HG03097 (cell line): ENCODE measurements at regions not wholly inside any gene's neighbourhood (a gene's known extent, or its start where the extent isn't known, plus 50 kb on each side); places are given as distances from the start of the nearest gene placed in this dataset.

Source experiments
- ATAC-seq: cut with Tn5 transposase; IDR thresholded peaks from one replicate; pipeline ENCODE4 v1.9.1; 2021; ENCODE audit not compliant: unreplicated experiment, low FRiP score

- no peak for ATAC-seq
Observed at GRCh38 chr2:16085073-16085472, 144.7 kb downstream of the MYCN start.

DNA sequence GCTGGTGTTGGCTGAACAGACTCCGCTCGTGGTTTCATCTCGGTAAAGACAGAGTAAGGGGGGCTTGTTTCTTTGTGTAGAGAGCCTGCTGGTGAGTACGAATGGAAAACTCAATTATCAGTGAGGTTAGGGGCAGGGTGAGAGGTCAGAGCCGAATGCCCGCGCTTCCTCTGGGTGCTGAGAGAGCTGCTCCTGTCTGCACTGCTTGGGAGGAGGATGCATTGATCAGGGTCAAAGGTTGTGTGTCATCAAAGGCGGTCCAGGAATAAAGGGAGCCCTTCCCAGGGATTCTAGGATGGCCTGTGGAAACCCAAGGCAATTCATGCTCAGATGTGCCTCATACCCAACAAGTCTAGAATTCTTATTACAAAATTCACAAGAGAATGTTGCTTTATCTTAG is 143.9 kb downstream of the MYCN start:
- ATAC-seq: no peak

- no peak for ATAC-seq
Observed at GRCh38 chr2:16082276-16082675, 141.9 kb downstream of the MYCN start.

DNA sequence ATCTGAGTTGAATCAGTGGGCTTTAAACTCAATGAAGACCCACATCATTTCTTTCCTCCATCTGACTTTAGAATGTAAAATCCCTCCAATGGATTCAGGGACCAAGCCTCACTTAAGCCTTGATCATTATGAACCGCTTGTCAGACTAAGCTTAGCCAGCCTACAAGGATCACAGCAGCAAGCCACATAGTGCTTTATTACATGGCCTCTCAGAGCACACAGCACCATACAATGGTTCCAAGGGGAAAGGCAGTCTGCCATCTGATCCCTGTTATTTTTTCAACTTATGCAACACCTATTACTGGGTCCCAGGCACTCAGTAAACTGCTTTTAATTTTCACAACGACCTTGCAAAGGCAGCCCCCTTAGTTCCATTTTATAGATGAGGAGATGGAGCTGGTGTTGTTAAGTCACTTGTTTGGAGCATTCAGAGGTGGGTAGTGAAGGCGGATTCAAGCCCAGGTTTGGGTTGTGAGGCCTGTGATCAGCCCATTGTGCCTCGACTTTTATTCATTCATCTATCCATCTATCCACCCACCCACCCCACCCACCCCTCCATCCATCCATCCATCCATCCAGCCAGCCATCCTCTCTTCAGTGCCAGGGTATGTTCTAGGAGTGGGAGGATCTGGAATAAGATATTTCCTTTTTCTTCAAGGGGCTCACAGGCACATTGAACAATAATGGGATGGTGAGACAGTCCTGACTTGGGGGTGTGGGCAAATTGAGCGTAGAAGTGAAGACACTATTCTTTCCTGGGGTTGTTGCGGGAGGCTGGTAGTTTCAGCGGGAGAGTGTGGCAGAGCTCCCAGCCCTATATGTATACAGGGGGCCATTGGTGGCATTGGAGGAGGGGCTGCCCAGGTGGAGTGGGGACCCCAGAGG is 141.2 kb downstream of the MYCN start:
- ATAC-seq: no peak

- no peak for ATAC-seq
Observed at GRCh38 chr2:16080516-16080915, 140.2 kb downstream of the MYCN start.

DNA sequence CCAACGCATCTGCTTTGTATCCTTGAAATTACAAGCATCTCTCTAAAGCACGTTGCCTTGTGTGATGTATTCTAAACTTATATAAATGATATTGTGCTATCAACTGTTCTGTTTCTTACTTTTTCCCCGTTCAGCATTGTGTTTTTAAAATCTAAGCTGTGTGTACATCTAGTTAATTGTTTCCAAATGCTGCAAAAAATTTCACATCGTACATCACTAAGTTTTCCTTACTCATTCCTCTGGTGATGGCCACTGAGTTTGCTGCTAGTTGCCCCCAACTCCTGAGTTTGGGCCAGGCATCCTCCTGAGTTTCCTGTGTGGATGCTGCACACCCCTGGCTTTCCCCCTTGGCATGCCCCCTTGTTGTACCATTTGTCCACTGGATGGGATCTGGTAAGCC is 139.7 kb downstream of the MYCN start:
- no peak for ATAC-seq

DNA sequence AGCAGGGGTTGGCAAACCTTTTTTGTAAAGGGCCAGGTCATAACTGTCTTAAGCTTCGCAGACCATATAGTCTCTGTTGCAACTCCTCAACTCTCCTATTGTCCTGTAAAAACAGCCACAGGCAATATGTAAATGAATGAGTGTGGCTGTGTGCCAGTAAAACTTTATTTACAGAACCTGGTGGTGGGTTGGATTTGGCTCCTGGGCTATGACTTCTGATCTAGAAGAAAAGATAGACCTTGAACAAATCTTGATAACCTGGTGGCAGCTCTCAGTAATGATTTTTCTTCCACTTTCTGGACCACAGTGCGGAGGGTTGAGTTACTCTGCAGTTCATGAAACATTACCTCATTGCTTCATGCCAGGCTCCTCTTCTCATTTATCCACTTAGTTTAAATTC is 139.3 kb downstream of the MYCN start:
- ATAC-seq: no peak

- no peak for ATAC-seq
Observed at GRCh38 chr2:16077601-16078000, 137.3 kb downstream of the MYCN start.

DNA sequence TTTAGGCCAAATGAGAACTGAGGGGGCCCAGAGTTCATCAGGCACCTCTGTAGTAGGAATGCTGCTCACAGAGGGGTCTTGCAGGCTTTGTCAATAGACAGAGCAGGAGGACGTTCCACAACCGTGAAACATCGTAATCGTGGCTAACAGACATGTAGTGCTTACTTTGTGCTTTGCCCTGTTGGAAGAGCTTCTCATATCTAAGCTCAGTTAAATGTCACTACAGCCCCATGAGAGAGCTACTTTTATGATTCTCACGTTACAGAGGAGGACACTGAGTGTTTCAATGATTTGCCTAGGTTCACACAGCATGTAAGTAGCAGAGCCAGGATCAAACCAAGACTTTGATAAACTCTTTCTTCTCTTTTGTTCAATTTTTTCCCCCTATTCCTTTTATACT is 136.6 kb downstream of the MYCN start:
- no peak for ATAC-seq

- no peak for ATAC-seq
Observed at GRCh38 chr2:16075045-16076012, 135.0 kb downstream of the MYCN start.

DNA sequence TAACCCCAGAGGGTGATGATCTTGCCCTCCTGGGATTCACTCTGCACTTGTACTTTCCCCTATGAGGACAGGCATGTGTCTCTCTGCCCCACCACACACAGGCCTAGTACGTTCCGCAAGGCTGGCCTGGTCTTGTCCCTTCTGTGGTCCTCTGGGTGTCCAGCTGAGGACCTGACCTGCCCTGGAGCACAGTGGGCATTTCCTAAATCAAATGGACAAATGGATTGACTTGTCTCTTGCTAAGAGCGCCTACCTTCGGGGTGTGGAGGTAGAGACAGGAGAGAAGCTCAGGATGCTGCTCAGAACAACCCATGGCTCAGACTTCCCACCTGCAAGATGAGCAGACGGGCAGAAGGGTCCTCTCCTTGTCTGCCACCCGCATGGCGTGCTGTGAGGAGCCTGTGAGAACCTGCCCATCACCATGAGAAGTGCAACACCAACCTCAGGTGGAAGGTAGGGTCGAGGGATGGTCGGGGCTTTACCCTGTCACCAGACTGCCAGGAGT is 133.6 kb downstream of the MYCN start:
- no peak for ATAC-seq

DNA sequence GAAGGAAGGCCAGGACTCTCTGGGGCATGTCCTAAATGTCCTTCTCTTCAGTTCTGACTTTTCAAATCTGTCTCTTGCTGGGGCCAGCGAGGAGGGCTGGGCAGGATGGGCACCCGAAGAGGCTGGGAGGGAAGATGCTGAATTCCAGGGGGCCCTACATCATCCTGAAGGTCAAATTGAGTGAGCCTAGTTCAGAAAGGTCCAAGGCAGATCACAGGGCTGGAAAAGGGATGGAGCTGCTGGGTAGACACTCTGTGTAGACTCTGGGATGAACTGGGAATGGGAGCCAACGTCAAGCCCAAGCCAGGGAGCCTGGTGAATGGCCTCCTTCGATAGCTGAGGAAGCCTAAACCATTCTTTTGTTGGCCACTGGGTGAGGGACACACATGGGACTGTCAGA is 133.1 kb downstream of the MYCN start:
- no peak for ATAC-seq

GRCh38 chr2:16072638-16073290 is 132.4 kb downstream of the MYCN start:
- no peak for ATAC-seq

GRCh38 chr2:16071865-16072637 is 131.7 kb downstream of the MYCN start:
- no peak for ATAC-seq

- no peak for ATAC-seq
Observed at GRCh38 chr2:16071039-16071864, 130.9 kb downstream of the MYCN start.

GRCh38 chr2:16070648-16070971 is 130.3 kb downstream of the MYCN start:
- no peak for ATAC-seq

DNA sequence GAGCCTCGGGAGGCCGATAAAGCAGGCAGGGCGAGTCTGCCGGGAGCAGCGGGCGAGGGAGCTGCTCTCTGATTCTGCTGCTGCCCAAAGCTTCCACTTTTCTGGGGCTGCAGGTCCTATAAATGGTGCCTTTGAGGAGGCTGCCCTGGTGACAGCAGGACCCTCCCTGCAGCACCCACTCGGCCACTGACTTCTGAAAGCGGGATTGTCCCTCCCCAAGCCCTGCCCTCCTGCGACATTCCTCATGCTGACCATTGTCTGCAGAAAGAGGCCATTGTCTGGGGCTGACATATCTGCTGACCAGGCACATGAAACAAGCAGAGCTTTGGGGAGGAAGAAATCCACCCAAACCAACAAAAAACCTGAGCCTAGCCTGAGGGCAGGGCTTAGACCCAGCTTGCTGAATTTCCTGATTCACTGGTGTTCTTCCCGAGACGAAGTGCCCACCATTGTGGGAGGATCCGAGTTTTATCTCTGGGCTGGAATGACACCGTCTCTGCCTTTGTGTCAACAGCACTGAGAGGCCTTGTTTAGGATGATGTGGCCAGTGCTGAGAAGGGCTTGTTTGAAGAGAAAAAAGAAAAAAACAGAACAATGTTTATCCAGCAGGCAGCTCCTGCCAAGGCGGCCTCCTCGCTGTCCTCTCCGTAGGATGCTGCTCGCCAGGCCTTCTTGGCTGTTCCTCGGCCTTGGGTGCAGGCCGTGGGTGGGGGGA is 129.7 kb downstream of the MYCN start:
- ATAC-seq: no peak

DNA sequence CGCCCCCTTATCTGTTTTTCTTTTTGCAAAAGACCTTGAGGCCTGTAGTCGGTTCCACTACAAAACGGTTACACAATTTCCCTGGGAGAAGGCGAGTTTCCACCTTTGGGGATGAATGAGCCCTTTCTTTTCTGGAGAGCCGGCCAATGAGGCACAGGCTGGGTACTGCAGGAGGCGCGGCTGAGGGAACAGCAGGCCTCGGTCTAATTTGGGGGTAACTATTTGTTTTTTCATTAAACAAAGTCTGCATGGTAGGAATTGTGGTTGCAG is 129.2 kb downstream of the MYCN start:
- ATAC-seq: no peak

DNA sequence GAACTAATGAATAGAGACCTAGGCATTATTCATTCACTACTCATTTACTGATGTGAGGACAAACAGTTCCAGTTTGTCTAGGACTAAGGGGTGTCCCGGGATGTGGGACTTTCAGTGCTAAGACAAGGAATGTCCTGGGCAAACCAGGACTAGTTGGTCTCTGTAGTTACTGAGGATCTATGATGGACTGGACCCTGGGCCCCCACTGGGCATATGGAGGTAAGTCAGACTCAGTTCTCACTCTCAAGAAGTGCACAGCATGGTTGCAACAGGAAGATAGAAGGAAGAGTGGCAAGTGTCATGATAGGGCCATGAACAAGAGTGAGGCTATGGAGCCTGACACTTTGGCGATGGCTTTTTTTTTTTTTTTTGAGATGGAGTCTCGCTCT is 128.2 kb downstream of the MYCN start:
- no peak for ATAC-seq
